A549 (cell line): ENCODE measurements at regions not wholly inside any gene's neighbourhood (a gene's known extent, or its start where the extent isn't known, plus 50 kb on each side); places are given as distances from the start of the nearest gene placed in this dataset.
"Not testable (repeated sequence)": the region's sequence is repeated elsewhere in the genome, so short reads cannot be mapped to it uniquely, and the experiment has no call there.

Source experiments
- ATAC-seq, 2 experiments: fragments of 200-7000 bp in 1 of 2; fragments of >200 bp in 1 of 2; cut with Nextera tagmentation in 1 of 2; cut with Tn5 transposase in 1 of 2; 3 replicates each; pipeline versions ENCODE4 v1.8.0 to v1.9.1; 2018 to 2020; ENCODE audit warnings: mild to moderate bottlenecking in 1 of 2, moderate library complexity in 1 of 2
- CTCF ChIA-PET: fragments of 300-600 bp; sonication (Branson Sonifier 250); formaldehyde crosslinking; extraction: SDS; loops from one replicate; lab custom pipeline; 2021; ENCODE audit warnings: antibody characterized with exemption, inconsistent platforms; lab: Yijun Ruan, JAX
- POLR2A ChIA-PET: fragments of 350-600 bp; formaldehyde crosslinking; extraction: SDS; loops from one replicate; lab custom pipeline; 2021; ENCODE audit warnings: antibody characterized with exemption, inconsistent platforms; lab: Yijun Ruan, JAX
- DNase-seq, 2 experiments: peaks; one replicate each; pipeline versions ENCODE4 v3.0.0 to v3.0.0-alpha.2; 2011 to 2016; ENCODE audit warnings: low read depth in 1 of 2, low spot score in 1 of 2
- FAIRE-seq: peaks from 2 replicates; lab custom pipeline; 2011; peaks lifted over from hg19 to GRCh38; lab: Jason Lieb, UNC
- H3K27ac ChIP-seq, 2 experiments: fragments of >200 bp; sonication (Bioruptor Twin); formaldehyde crosslinking; 3 replicates each; pipeline ENCODE4 v1.5.1; 2016 to 2017
- H3K4me1 ChIP-seq: fragments of >200 bp; sonication (Bioruptor Twin); formaldehyde crosslinking; 3 replicates; pipeline ENCODE4 v1.6.1; 2016
- H3K4me2 ChIP-seq: fragments of >200 bp; sonication (Bioruptor Twin); formaldehyde crosslinking; 3 replicates; pipeline ENCODE4 v1.6.1; 2016
- H3K4me3 ChIP-seq: fragments of >200 bp; sonication (Bioruptor Twin); formaldehyde crosslinking; 3 replicates; pipeline ENCODE4 v1.5.1; 2016
- H3K9me3 ChIP-seq: fragments of >200 bp; sonication (Bioruptor Twin); formaldehyde crosslinking; 3 replicates; pipeline ENCODE4 v1.6.1; 2016
- BCL3 ChIP-seq: fragments of >200 bp; sonication (Bioruptor Twin); formaldehyde crosslinking; IDR thresholded peaks from 3 replicates; pipeline ENCODE4 v1.6.1; 2016
- CBX2 ChIP-seq: fragments of 200-600 bp; sonication (generic); IDR thresholded peaks from 2 replicates; pipeline ENCODE4 v1.6.1; 2016; ENCODE audit warnings: low read depth, mild to moderate bottlenecking, borderline replicate concordance
- CEBPB ChIP-seq, 2 experiments: fragments of >200 bp in 1 of 2; sonication (Bioruptor Twin) in 1 of 2; formaldehyde crosslinking in 1 of 2; IDR thresholded peaks; 2 replicates each; pipeline ENCODE4 v1.6.1; 2012 to 2016
- CTCF ChIP-seq: fragments of >200 bp; sonication (Bioruptor Twin); formaldehyde crosslinking; IDR thresholded peaks from 3 replicates; pipeline ENCODE4 v1.5.1; 2016
- GATA3 ChIP-seq: IDR thresholded peaks from 2 replicates; pipeline ENCODE4 v1.6.1; 2012; ENCODE audit warnings: borderline replicate concordance
- HDAC2 ChIP-seq: fragments of 200-600 bp; sonication (generic); IDR thresholded peaks from 2 replicates; pipeline ENCODE4 v1.6.1; 2016
- HMGXB4 ChIP-seq: fragments of 250-450 bp; sonication (Bioruptor Pico); IDR thresholded peaks from 2 replicates; pipeline ENCODE4 v1.5.0; 2021; ENCODE audit warnings: mild to moderate bottlenecking, moderate library complexity, borderline replicate concordance
- HOXA7 ChIP-seq: fragments of 250-450 bp; sonication (Bioruptor Pico); IDR thresholded peaks from 2 replicates; pipeline ENCODE4 v1.5.0; 2020; ENCODE audit warnings: mild to moderate bottlenecking, moderate library complexity
- JUN ChIP-seq, 2 experiments: fragments of >200 bp; sonication (Bioruptor Twin); formaldehyde crosslinking; IDR thresholded peaks; 2 replicates in 1 of 2; 3 replicates in 1 of 2; pipeline ENCODE4 v1.6.1; 2016 to 2017
- JUNB ChIP-seq: fragments of >200 bp; sonication (Bioruptor Twin); formaldehyde crosslinking; IDR thresholded peaks from 2 replicates; pipeline ENCODE4 v1.6.1; 2016
- KDM1A ChIP-seq: fragments of 200-600 bp; sonication (generic); IDR thresholded peaks from 2 replicates; pipeline ENCODE4 v1.6.1; 2016; ENCODE audit warnings: low read depth, mild to moderate bottlenecking
- MAFK ChIP-seq: fragments of 450-650 bp; IDR thresholded peaks from 2 replicates; pipeline ENCODE4 v1.6.1; 2014; ENCODE audit not compliant: partially characterized antibody
- MAZ ChIP-seq: fragments of 150-350 bp; IDR thresholded peaks from 2 replicates; pipeline ENCODE4 v1.6.1; 2014; ENCODE audit warnings: antibody characterized with exemption, low read depth, low read length, borderline replicate concordance
- MYC ChIP-seq: IDR thresholded peaks from 2 replicates; pipeline ENCODE4 v1.6.1; 2012; ENCODE audit warnings: mild to moderate bottlenecking, inconsistent platforms, low read length, improper control_type of control experiment, borderline replicate concordance
- NFE2L2 ChIP-seq: fragments of 150-350 bp; conservative IDR thresholded peaks from 2 replicates; pipeline ENCODE4 v1.6.1; 2014; ENCODE audit warnings: low read length
- NPAS2 ChIP-seq: fragments of 250-450 bp; sonication (Bioruptor Pico); IDR thresholded peaks from 2 replicates; pipeline ENCODE4 v1.8.0; 2022; ENCODE audit warnings: mild to moderate bottlenecking, moderate library complexity, borderline replicate concordance
- RARB ChIP-seq: fragments of 250-450 bp; sonication (Bioruptor Pico); IDR thresholded peaks from 2 replicates; pipeline ENCODE4 v1.8.0; 2021; ENCODE audit warnings: mild to moderate bottlenecking, moderate library complexity
- RCOR1 ChIP-seq: fragments of 150-350 bp; IDR thresholded peaks from 2 replicates; pipeline ENCODE4 v1.6.1; 2014; ENCODE audit warnings: antibody characterized with exemption, low read length, low read depth
- SREBF2 ChIP-seq: fragments of 450-650 bp; IDR thresholded peaks from 2 replicates; pipeline ENCODE4 v1.6.1; 2014; ENCODE audit warnings: mild to moderate bottlenecking, moderate library complexity
- ZFP36 ChIP-seq: fragments of 450-650 bp; IDR thresholded peaks from 2 replicates; pipeline ENCODE4 v1.6.1; 2014; ENCODE audit warnings: borderline replicate concordance; ENCODE audit not compliant: partially characterized antibody
- ZNF302 ChIP-seq: fragments of 250-450 bp; sonication (Bioruptor Pico); IDR thresholded peaks from 2 replicates; pipeline ENCODE4 v1.9.0; 2021; ENCODE audit warnings: inconsistent platforms, mild to moderate bottlenecking, moderate library complexity
- ZSCAN20 ChIP-seq: fragments of 250-450 bp; sonication (Bioruptor Pico); IDR thresholded peaks from 2 replicates; pipeline ENCODE4 v1.8.0; 2022; ENCODE audit warnings: mild to moderate bottlenecking, moderate library complexity
- WGBS: methylation state at CpG from one replicate; pipeline ENCODE4 v1.1.6; 2017; ENCODE audit errors: missing lambda C conversion rate; 5-methylcytosine and 5-hydroxymethylcytosine counted together
- TF ChIP-seq, protein P1 (sequence below): fragments of 250-450 bp; sonication (Bioruptor Pico); IDR thresholded peaks from 2 replicates; pipeline ENCODE4 v1.5.0; 2020; ENCODE audit warnings: low read depth, mild to moderate bottlenecking, moderate library complexity

DNA sequence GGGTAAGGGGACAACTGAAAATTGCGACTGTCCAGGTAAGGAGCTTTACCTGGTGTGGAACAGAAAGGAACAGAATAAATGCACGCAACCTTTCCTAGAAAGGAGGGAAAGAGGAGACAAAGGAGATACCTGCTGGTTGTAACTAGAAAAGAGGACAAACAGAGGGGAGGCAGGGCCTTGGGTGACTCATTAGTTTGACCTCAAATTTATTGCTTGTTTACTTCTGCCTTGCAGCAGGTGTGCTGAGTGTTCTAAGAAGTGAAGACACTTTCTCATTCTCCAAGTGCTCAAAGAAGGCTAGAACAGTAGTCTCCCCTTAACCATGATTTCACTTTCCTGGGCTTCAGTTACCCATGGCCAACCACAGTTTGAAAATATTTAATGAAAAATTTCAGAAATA, 123.1 kb upstream of the BOD1L1 start:
- 65% methylated on average over 2 of the region's 2 CpGs for WGBS
- CTCF ChIA-PET: interaction anchor here (0.9 kb wide), 1 partner anchor 298 kb away, joined by 3 read pairs; no protein-coding TSS in a partner anchor

DNA sequence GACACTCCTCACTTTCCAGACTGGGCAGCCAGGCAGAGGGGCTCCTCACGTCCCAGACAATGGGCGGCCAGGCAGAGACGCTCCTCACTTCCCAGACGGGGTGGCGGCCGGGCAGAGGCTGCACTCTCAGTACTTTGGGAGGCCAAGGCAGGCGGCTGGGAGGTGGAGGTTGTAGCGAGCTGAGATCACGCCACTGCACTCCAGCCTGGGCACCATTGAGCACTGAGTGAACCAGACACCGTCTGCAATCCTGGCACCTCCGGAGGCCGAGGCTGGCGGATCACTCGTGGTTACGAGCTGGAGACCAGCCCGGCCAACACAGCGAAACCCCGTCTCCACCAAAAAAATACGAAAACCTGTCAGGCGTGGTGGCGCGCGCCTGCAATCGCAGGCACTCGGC, 134.1 kb upstream of the BOD1L1 start:
- H3K9me3 ChIP-seq, H3K4me1 ChIP-seq, FAIRE-seq, H3K4me3 ChIP-seq, CTCF ChIA-PET, DNase-seq, H3K27ac ChIP-seq, ATAC-seq, H3K4me2 ChIP-seq, POLR2A ChIA-PET: not testable (repeated sequence)
- WGBS: 93% methylated on average over 16 of the region's 25 CpGs

More for the DNA sequence above, 123.1 kb upstream of the BOD1L1 start:
- no peak for FAIRE-seq
- no peak for TF ChIP-seq ZSCAN20 (CRISPR knock-in tag)
- TF ChIP-seq GATA3: no peak
- no peak for TF ChIP-seq HOXA7 (CRISPR knock-in tag)
- TF ChIP-seq HMGXB4: no peak
- no peak for TF ChIP-seq MAFK
- TF ChIP-seq CBX2: no peak
- no peak for TF ChIP-seq RARB
- no peak for TF ChIP-seq JUN (IDR thresholded peaks at IDR 0.05)
- no peak for TF ChIP-seq HDAC2
- TF ChIP-seq ZNF302 (CRISPR knock-in tag): no peak
- TF ChIP-seq CEBPB (IDR thresholded peaks at IDR 0.05): no peak
- TF ChIP-seq, protein P1, sequence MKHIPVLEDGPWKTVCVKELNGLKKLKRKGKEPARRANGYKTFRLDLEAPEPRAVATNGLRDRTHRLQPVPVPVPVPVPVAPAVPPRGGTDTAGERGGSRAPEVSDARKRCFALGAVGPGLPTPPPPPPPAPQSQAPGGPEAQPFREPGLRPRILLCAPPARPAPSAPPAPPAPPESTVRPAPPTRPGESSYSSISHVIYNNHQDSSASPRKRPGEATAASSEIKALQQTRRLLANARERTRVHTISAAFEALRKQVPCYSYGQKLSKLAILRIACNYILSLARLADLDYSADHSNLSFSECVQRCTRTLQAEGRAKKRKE (CRISPR knock-in tag): no peak
- TF ChIP-seq SREBF2: no peak
- TF ChIP-seq MYC: no peak
- no peak for TF ChIP-seq KDM1A
- no peak for TF ChIP-seq MAZ
- no peak for TF ChIP-seq RCOR1
- TF ChIP-seq, all 56 proteins: peak for 0
- Histone ChIP-seq H3K4me3 (no peak overlapping the region), H3K4me1 (no peaks in the 10 kb centered on the region), H3K4me2 (no peak overlapping the region), H3K9me3 (no peaks in the 10 kb centered on the region), H3K27ac (no peak overlapping the region)
- no peak for ATAC-seq
- DNase-seq: no peak
- POLR2A ChIA-PET: no interaction called here

DNA sequence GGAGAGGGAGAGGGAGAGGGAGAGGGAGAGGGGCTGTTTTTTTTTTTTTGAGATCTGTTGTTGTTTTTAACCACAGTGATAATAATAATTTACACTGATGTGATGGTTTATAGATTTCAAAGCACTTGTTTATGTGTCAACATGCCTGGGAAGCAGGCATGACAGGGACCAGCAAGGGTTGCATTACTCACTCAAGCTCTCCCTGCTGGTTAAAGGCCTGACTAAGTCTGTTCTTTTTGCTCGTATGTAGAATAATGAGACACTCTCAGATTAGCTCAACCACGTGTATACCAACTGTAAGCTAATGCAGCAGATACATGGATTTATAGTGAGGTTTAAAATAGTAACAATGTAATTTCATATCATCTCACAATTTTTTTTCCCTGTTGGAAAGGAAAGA, 134.6 kb upstream of the BOD1L1 start:
- CTCF ChIA-PET: no interaction called here
- H3K4me3 ChIP-seq: no peak overlapping the region
- H3K4me1 ChIP-seq: peaks cover 5% of the 10 kb centered on the region; the same call in 1 of the 3 replicates
- TF ChIP-seq NFE2L2: no peak
- TF ChIP-seq KDM1A: no peak
- TF ChIP-seq BCL3: no peak
- TF ChIP-seq CTCF: no peak
- TF ChIP-seq NPAS2 (CRISPR knock-in tag): no peak
- no peak for TF ChIP-seq ZFP36
- no peak for TF ChIP-seq JUNB
- TF ChIP-seq HDAC2: no peak
- peaks cover 9% of the 10 kb centered on the region for H3K9me3 ChIP-seq
- no peak for FAIRE-seq
- no peak for DNase-seq
- WGBS: 79% methylated on average over 2 of the region's 2 CpGs
- no peak overlapping the region for H3K4me2 ChIP-seq
- no peak overlapping the region for H3K27ac ChIP-seq
- POLR2A ChIA-PET: no interaction called here
- no peak for ATAC-seq
